ENCODE measurements at regions not wholly inside any gene's neighbourhood (a gene's known extent, or its start where the extent isn't known, plus 50 kb on each side); places are given as distances from the start of the nearest gene placed in this dataset.

GRCh38 chr11:70005107-70005818 is 72.9 kb upstream of the ANO1 start:
- TF ChIP-seq, protein P1, sequence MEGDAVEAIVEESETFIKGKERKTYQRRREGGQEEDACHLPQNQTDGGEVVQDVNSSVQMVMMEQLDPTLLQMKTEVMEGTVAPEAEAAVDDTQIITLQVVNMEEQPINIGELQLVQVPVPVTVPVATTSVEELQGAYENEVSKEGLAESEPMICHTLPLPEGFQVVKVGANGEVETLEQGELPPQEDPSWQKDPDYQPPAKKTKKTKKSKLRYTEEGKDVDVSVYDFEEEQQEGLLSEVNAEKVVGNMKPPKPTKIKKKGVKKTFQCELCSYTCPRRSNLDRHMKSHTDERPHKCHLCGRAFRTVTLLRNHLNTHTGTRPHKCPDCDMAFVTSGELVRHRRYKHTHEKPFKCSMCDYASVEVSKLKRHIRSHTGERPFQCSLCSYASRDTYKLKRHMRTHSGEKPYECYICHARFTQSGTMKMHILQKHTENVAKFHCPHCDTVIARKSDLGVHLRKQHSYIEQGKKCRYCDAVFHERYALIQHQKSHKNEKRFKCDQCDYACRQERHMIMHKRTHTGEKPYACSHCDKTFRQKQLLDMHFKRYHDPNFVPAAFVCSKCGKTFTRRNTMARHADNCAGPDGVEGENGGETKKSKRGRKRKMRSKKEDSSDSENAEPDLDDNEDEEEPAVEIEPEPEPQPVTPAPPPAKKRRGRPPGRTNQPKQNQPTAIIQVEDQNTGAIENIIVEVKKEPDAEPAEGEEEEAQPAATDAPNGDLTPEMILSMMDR (IDR thresholded peaks at IDR 0.05), result no peak
- TF ChIP-seq POLR2AphosphoS5 (IDR thresholded peaks at IDR 0.05; ENCODE audit: low read depth, low read length) (no peak), SIN3A (IDR thresholded peaks at IDR 0.05; ENCODE audit: borderline replicate concordance, insufficient read depth, low read depth, low read length) (no peak)
- TF ChIP-seq, protein P2, sequence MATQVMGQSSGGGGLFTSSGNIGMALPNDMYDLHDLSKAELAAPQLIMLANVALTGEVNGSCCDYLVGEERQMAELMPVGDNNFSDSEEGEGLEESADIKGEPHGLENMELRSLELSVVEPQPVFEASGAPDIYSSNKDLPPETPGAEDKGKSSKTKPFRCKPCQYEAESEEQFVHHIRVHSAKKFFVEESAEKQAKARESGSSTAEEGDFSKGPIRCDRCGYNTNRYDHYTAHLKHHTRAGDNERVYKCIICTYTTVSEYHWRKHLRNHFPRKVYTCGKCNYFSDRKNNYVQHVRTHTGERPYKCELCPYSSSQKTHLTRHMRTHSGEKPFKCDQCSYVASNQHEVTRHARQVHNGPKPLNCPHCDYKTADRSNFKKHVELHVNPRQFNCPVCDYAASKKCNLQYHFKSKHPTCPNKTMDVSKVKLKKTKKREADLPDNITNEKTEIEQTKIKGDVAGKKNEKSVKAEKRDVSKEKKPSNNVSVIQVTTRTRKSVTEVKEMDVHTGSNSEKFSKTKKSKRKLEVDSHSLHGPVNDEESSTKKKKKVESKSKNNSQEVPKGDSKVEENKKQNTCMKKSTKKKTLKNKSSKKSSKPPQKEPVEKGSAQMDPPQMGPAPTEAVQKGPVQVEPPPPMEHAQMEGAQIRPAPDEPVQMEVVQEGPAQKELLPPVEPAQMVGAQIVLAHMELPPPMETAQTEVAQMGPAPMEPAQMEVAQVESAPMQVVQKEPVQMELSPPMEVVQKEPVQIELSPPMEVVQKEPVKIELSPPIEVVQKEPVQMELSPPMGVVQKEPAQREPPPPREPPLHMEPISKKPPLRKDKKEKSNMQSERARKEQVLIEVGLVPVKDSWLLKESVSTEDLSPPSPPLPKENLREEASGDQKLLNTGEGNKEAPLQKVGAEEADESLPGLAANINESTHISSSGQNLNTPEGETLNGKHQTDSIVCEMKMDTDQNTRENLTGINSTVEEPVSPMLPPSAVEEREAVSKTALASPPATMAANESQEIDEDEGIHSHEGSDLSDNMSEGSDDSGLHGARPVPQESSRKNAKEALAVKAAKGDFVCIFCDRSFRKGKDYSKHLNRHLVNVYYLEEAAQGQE (IDR thresholded peaks at IDR 0.05; ENCODE audit: insufficient read depth in 1 of 2, low read depth in 2 of 2, low read length in 1 of 2), result no peak

Measured in Panc1 (cell line).